Cardiac fibroblast (primary cell): ENCODE measurements at regions not wholly inside any gene's neighbourhood (a gene's known extent, or its start where the extent isn't known, plus 50 kb on each side); places are given as distances from the start of the nearest gene placed in this dataset.

Source experiments
- DNase-seq, 2 donors: peaks; one replicate each; pipeline versions ENCODE4 v3.0.0 to v3.0.0-alpha.2; 2010; ENCODE audit warnings: low read depth in 2 of 2
- H3K4me3 ChIP-seq, 2 donors: replicated peaks in 1 of 2; 1 replicate in 1 of 2; 2 replicates in 1 of 2; pipeline ENCODE4 v1.5.1; 2011; ENCODE audit warnings: low read depth in 2 of 2, low read length in 2 of 2, mild to moderate bottlenecking in 2 of 2, moderate library complexity in 1 of 2
- TF ChIP-seq, protein P1 (sequence below): IDR thresholded peaks from one replicate; pipeline ENCODE4 v1.5.1; 2011; ENCODE audit warnings: low read depth, mild to moderate bottlenecking, low read length, inconsistent platforms

DNA sequence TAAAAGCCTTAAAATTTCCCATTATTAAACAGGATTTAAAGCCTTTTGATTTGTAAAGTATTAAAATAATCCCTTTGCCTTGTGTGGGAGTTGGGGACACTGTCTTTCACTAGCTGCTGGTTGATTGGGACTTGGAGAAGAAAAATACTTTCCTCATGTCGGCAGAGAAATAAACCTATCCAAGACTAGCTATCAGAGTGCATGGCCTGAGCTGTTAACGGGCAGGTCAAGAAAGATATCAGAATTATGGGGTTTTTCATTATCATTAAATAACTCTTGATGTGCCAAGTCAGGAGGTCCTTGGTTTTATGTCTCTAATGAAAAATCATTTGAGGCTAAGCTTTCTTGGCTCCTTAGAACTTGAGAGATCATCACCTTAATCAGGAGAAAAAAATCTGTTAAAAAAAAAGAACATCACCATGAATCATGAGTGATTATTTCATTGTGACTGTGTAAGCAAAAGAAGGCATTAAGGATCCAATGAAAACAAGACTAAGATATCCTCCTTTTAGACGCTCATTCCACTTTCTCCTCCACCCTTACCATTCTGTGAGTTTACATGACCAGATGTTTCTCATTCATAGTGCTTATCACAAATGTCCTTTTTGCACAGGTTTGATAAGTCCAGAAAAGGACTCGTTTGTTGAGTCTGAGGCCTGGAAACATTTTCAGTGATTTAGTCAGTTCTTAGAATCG is 140.4 kb upstream of the EGFLAM start:
- DNase-seq, result peak in 1 of 2 donors; percentile 15
- TF ChIP-seq, protein P1, sequence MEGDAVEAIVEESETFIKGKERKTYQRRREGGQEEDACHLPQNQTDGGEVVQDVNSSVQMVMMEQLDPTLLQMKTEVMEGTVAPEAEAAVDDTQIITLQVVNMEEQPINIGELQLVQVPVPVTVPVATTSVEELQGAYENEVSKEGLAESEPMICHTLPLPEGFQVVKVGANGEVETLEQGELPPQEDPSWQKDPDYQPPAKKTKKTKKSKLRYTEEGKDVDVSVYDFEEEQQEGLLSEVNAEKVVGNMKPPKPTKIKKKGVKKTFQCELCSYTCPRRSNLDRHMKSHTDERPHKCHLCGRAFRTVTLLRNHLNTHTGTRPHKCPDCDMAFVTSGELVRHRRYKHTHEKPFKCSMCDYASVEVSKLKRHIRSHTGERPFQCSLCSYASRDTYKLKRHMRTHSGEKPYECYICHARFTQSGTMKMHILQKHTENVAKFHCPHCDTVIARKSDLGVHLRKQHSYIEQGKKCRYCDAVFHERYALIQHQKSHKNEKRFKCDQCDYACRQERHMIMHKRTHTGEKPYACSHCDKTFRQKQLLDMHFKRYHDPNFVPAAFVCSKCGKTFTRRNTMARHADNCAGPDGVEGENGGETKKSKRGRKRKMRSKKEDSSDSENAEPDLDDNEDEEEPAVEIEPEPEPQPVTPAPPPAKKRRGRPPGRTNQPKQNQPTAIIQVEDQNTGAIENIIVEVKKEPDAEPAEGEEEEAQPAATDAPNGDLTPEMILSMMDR, result no peak
- H3K4me3 ChIP-seq, result no peak overlapping the region

DNA sequence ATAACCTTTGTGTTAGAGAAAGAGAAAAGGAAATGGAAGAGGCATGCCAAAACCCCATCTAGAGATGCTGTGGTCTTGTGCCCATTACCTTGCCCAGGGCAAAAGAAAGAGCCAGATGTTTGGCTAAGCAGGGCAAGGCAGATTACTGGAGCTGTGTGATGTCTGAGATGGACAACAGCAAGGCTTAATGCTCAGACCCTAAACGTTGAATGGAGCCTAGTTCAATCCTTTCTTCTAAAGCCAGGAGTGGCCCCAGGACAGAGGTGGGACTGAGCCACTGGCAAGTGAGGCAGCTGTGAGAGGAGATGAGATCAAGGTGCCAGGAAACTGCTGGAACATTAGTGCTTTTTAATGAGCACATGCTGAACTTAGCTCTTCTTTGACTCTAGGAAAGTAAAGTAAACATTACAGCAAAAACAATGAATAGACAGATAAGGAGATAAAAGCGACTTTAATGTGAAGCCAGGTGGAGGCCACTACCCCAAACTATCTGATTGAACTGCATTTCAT is 143.0 kb upstream of the EGFLAM start:
- H3K4me3 ChIP-seq, result no peak overlapping the region
- TF ChIP-seq, protein P1, result no peak
- DNase-seq, result no peak

DNA sequence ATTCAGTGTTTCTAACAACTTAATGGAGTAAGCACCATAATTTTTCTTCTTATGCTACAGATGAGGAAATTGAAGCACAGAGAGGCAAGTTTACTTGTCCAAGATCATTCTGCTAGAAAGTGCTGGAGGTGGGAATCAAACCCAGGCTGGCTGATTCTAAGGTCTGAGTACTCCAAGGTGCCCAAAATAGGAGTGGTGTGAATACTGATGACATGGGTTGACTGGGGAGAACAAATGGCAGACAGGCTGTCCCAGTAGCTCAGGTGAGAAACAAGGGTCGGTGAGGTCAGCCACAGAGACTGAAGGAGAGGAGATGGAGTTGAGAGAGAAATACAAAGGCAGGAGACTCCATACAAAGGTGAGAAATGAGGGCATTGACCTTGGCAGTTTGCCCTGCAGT is 144.5 kb upstream of the EGFLAM start:
- TF ChIP-seq, protein P1, result no peak
- no peak for DNase-seq
- no peak overlapping the region for H3K4me3 ChIP-seq

DNA sequence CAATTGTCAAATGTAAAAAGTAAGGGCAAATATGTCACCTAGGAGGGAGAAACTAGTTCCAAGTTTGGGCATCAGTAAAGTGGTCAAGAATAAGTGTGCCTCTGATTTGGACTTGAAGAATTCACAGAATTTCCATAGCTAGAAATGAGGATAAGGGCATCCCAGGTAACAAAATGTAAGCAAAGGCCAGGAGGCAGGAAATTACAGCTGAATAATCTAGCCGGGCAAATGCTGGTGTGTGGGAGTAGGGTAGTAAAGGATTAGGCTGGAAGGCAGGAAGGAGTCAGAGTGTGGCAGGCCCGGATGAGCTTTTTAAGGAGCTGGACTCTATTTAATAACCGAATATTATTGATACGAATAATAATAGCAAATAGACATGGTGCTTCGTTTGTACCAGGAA is 144.9 kb upstream of the EGFLAM start:
- TF ChIP-seq, protein P1, result no peak
- no peak for DNase-seq
- no peak overlapping the region for H3K4me3 ChIP-seq

DNA sequence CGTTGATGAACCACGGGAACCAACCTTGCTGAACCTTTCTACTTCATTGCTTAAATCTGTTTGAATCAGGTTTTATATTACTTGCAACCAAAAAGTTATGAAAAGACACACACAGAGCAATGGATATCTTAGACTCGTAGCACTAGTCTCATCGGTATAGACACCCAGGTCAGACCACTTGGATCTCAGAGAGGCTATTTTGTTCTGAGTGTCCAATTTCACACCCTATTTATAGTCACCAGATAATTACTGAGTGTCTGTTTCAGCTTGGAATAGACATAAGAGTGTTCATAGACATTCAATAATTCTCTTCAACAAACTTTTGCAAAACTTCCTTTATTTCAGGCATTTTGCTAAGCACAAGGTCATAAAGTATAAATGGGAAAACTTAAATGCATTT is 145.4 kb upstream of the EGFLAM start:
- no peak for DNase-seq
- TF ChIP-seq, protein P1, result no peak
- H3K4me3 ChIP-seq, result no peak overlapping the region

DNA sequence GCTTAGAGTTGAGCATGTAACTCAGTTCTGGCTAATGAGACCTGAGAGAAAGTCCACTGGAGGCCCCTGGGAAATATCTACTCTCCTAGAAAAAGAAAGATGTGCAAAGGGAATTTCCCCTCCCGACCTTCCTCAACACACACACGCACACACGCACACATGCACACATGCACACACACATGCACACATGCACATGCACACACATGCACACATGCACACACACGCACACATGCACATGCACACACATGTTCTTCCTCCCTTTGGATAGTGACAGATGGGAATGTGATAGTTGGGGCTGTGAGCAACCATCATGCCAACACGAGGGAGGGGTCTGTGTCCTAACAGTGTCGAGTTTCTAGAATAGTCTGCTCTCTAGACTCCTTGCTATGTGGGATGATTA is 148.2 kb upstream of the EGFLAM start:
- TF ChIP-seq, protein P1, result no peak
- no peak overlapping the region for H3K4me3 ChIP-seq
- no peak for DNase-seq

DNA sequence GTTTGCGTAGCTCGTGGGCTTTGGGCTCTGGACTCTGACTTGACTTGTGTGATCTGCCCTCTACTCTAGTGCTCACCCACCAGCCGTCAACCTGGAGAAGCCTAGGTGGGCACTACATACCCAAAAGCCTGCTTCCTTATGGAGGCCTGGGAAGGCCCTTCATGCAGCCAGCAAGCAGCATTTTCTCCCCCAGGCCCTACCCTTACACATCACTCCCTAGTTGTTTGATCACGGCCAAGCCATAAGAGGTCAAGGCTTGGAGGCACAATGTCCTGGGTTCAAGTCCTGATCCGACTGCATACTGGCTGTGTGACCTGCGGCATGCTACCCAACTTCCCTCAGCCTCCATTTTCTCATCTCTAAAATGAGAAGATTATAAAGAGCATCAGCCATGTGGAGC is 151.3 kb upstream of the EGFLAM start:
- TF ChIP-seq, protein P1, result no peak
- no peak overlapping the region for H3K4me3 ChIP-seq
- no peak for DNase-seq
